HCT116 (cell line): ENCODE measurements at regions not wholly inside any gene's neighbourhood (a gene's known extent, or its start where the extent isn't known, plus 50 kb on each side); places are given as distances from the start of the nearest gene placed in this dataset.

Source experiments
- ATAC-seq: fragments of 200-7000 bp; cut with Tn5 transposase; 2 replicates; pipeline ENCODE4 v1.9.1; 2020; ENCODE audit warnings: mild to moderate bottlenecking, moderate library complexity
- BruUV-seq: library from RNA; stranded (reverse); fragments of 400-500 nt; replicated peaks from 2 replicates; lab custom pipeline; 2021; lab: Mats Ljungman, UMichigan
- CTCF ChIA-PET: fragments of 300-600 bp; sonication (Branson Sonifier 250); formaldehyde crosslinking; loops from one replicate; lab custom pipeline; 2021; ENCODE audit warnings: antibody characterized with exemption; lab: Charles Lee
- POLR2A ChIA-PET: fragments of 300-600, 350-600 bp; sonication (Branson Sonifier 250); formaldehyde crosslinking; loops from one replicate; lab custom pipeline; 2021; ENCODE audit warnings: antibody characterized with exemption; lab: Charles Lee
- RAD21 ChIA-PET, 2 experiments: fragments of 300-600 bp; sonication (Branson Sonifier 250); formaldehyde crosslinking; loops; one replicate each; lab custom pipeline; 2023; ENCODE audit warnings: low total read pairs in 2 of 2; ENCODE audit not compliant: uncharacterized antibody in 2 of 2, unreplicated experiment in 2 of 2, low non-redundant PET in 1 of 2; lab: Charles Lee
- DNase-seq: peaks from one replicate; pipeline ENCODE4 v3.0.0-alpha.2; 2010; ENCODE audit warnings: low read depth, low spot score
- H2AFZ ChIP-seq: fragments of 200-600 bp; shearing (Covaris generic), sonication (generic); 2 replicates; pipeline ENCODE4 v1.6.1; 2017; ENCODE audit warnings: low read depth, mixed run types, mixed read lengths, antibody characterized with exemption, low read length; ENCODE audit not compliant: poor library complexity, severe bottlenecking
- H3K27ac ChIP-seq: 2 replicates; pipeline ENCODE4 v1.5.1; 2012; ENCODE audit warnings: low read depth, low read length
- H3K27me3 ChIP-seq: fragments of 200-600 bp; sonication (generic); 2 replicates; pipeline ENCODE4 v1.6.1; 2016; ENCODE audit warnings: mixed run types, low read length, mixed read lengths; ENCODE audit not compliant: insufficient read depth
- H3K36me3 ChIP-seq, 2 experiments: fragments of 200-500 bp in 1 of 2; fragments of 200-600 bp in 1 of 2; sonication (Bioruptor generic) in 1 of 2; sonication (generic) in 1 of 2; 2 replicates each; pipeline versions ENCODE4 v1.5.1 to v1.6.1; 2014 to 2016; ENCODE audit warnings: low read length in 2 of 2, inconsistent platforms in 1 of 2, mixed read lengths in 1 of 2, mixed run types in 1 of 2; ENCODE audit not compliant: insufficient read depth in 2 of 2, control insufficient read depth in 1 of 2
- H3K4me1 ChIP-seq, 2 experiments: fragments of 200-600 bp in 1 of 2; sonication (generic) in 1 of 2; 2 replicates each; pipeline versions ENCODE4 v1.5.1 to v1.6.1; 2012 to 2017; ENCODE audit warnings: low read length in 2 of 2, inconsistent platforms in 1 of 2, mild to moderate bottlenecking in 1 of 2, mixed read lengths in 1 of 2, mixed run types in 1 of 2, moderate library complexity in 1 of 2; ENCODE audit not compliant: insufficient read depth in 2 of 2, control insufficient read depth in 1 of 2
- H3K4me2 ChIP-seq: fragments of 200-600 bp; sonication (generic); 2 replicates; pipeline ENCODE4 v1.6.1; 2017; ENCODE audit warnings: mixed run types, low read length, mixed read lengths
- H3K4me3 ChIP-seq, 2 experiments: fragments of 200-600 bp in 1 of 2; sonication (generic) in 1 of 2; replicated peaks in 1 of 2; 2 replicates each; pipeline ENCODE4 v1.5.1; 2011 to 2016; ENCODE audit warnings: low read length in 2 of 2, control low read depth in 1 of 2, low read depth in 1 of 2, mild to moderate bottlenecking in 1 of 2, mixed read lengths in 1 of 2, mixed run types in 1 of 2
- H3K79me2 ChIP-seq: fragments of 200-600 bp; sonication (generic); 2 replicates; pipeline ENCODE4 v1.6.1; 2017; ENCODE audit warnings: mild to moderate bottlenecking, mixed run types, low read length, moderate library complexity, mixed read lengths; ENCODE audit not compliant: insufficient read depth
- H3K9ac ChIP-seq: fragments of 200-600 bp; sonication (generic); 2 replicates; pipeline ENCODE4 v1.6.1; 2016; ENCODE audit warnings: low read length, mixed read lengths
- H3K9me2 ChIP-seq: fragments of 200-600 bp; sonication (generic), shearing (Covaris generic); 2 replicates; pipeline ENCODE4 v1.6.1; 2017; ENCODE audit warnings: mixed run types, mild to moderate bottlenecking, moderate library complexity; ENCODE audit not compliant: insufficient read depth
- H3K9me3 ChIP-seq, 2 experiments: fragments of 200-500 bp in 1 of 2; fragments of 200-600 bp in 1 of 2; sonication (Bioruptor generic) in 1 of 2; sonication (generic) in 1 of 2; 2 replicates each; pipeline ENCODE4 v1.6.1; 2014 to 2017; ENCODE audit warnings: low read length in 2 of 2, mixed read lengths in 2 of 2, inconsistent platforms in 1 of 2, low read depth in 1 of 2, mild to moderate bottlenecking in 1 of 2, mixed run types in 1 of 2, moderate library complexity in 1 of 2; ENCODE audit not compliant: control insufficient read depth in 1 of 2, insufficient read depth in 1 of 2
- H4K20me1 ChIP-seq: fragments of 200-600 bp; sonication (generic), shearing (Covaris generic); 2 replicates; pipeline ENCODE4 v1.6.1; 2017; ENCODE audit warnings: mixed run types, mild to moderate bottlenecking, moderate library complexity; ENCODE audit not compliant: insufficient read depth
- CBX3 ChIP-seq: IDR thresholded peaks from 2 replicates; pipeline ENCODE4 v1.6.1; 2012; ENCODE audit warnings: low read depth
- EGR1 ChIP-seq: IDR thresholded peaks from 2 replicates; pipeline ENCODE4 v1.6.1; 2012; ENCODE audit warnings: low read depth
- ELF1 ChIP-seq: IDR thresholded peaks from 2 replicates; pipeline ENCODE4 v1.6.1; 2012; ENCODE audit warnings: low read depth, borderline replicate concordance
- EZH2 ChIP-seq: fragments of 200-600 bp; sonication (generic); IDR thresholded peaks from 2 replicates; pipeline ENCODE4 v1.6.1; 2017; ENCODE audit warnings: antibody characterized with exemption, mixed run types
- EZH2phosphoT487 ChIP-seq: fragments of 200-600 bp; IDR thresholded peaks from 2 replicates; pipeline ENCODE4 v1.6.1; 2018; ENCODE audit warnings: antibody characterized with exemption, borderline replicate concordance
- FOSL1 ChIP-seq: IDR thresholded peaks from 2 replicates; pipeline ENCODE4 v1.6.1; 2012; ENCODE audit warnings: low read depth
- JUND ChIP-seq: IDR thresholded peaks from 2 replicates; pipeline ENCODE4 v1.6.1; 2012
- POLR2A ChIP-seq: IDR thresholded peaks from 2 replicates; pipeline ENCODE4 v1.7.0; 2011; ENCODE audit warnings: borderline replicate concordance; ENCODE audit not compliant: insufficient read depth, insufficient read length; ENCODE audit errors: extremely low read depth
- POLR2AphosphoS5 ChIP-seq: IDR thresholded peaks from 2 replicates; pipeline ENCODE4 v1.6.1; 2011; ENCODE audit warnings: mild to moderate bottlenecking, low read depth, low read length, moderate library complexity
- RAD21 ChIP-seq: IDR thresholded peaks from 2 replicates; pipeline ENCODE4 v1.6.1; 2012; ENCODE audit warnings: low read depth, mild to moderate bottlenecking
- SIN3A ChIP-seq: IDR thresholded peaks from 2 replicates; pipeline ENCODE4 v1.6.1; 2012; ENCODE audit warnings: low read depth
- SP1 ChIP-seq: IDR thresholded peaks from 2 replicates; pipeline ENCODE4 v1.6.1; 2012; ENCODE audit warnings: low read depth
- SRF ChIP-seq: IDR thresholded peaks from 2 replicates; pipeline ENCODE4 v1.6.1; 2012; ENCODE audit warnings: low read depth
- TCF7L2 ChIP-seq: IDR thresholded peaks from 2 replicates; pipeline ENCODE4 v1.7.0; 2011; ENCODE audit warnings: borderline replicate concordance, inconsistent platforms; ENCODE audit not compliant: insufficient read depth, insufficient read length; ENCODE audit errors: extremely low read depth
- YY1 ChIP-seq: IDR thresholded peaks from 2 replicates; pipeline ENCODE4 v1.6.1; 2011; ENCODE audit warnings: low read length, low read depth, moderate library complexity, mild to moderate bottlenecking; ENCODE audit not compliant: insufficient replicate concordance; ENCODE audit errors: extremely low read depth
- ZFX ChIP-seq: fragments of 450-650 bp; IDR thresholded peaks from 2 replicates; pipeline ENCODE4 v1.6.1; 2017
- ZNF274 ChIP-seq: fragments of 200-500 bp; sonication (Bioruptor generic); IDR thresholded peaks from 2 replicates; pipeline ENCODE4 v1.6.1; 2014; ENCODE audit warnings: mild to moderate bottlenecking, low read depth, low read length, inconsistent platforms
- intact Hi-C: fragments of 100-400 bp; cut with micrococcal nuclease; formaldehyde crosslinking; loops from 2 replicates; pipeline ENCODE4 v1.10.0; 2022
- TF ChIP-seq, protein P1 (sequence below): IDR thresholded peaks from 2 replicates; pipeline ENCODE4 v1.6.1; 2012; ENCODE audit warnings: low read depth

DNA sequence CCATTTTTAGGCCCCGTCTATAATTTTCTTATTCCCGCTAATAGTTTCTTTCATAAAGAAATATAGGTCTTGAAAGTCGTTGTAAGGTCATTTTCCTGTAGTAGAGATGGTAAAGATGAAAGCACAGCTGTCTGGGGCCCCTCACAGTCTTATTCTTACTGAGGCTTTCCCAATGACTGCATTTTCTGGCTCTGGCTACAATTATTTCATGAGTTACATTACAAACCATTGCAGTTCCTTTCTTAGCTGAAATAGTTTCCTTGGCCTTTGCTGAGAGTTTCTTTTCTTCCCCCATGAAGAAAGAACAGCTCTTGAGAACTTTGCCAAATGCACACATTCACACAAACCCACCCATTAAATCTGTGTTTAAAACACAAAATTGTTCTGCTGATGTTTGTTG is 113.0 kb downstream of the DYRK2 start:
- Histone ChIP-seq H3K27ac (no peak overlapping the region), H3K4me2 (no peak overlapping the region), H3K79me2 (no peaks in the 10 kb centered on the region), H3K4me1 (peaks cover 0 to 8% of the 10 kb centered on the region in 2 experiments; a peak in 2 of 4 replicates), H3K9ac (no peak overlapping the region), H3K4me3 (no peak overlapping the region), H3K27me3 (no peaks in the 10 kb centered on the region), H2AFZ (no peak overlapping the region), H3K9me2 (no peaks in the 10 kb centered on the region), H4K20me1 (no peaks in the 10 kb centered on the region), H3K36me3 (no peaks in the 10 kb centered on the region)
- intact Hi-C loops, result no loop called here
- ChIA-PET POLR2A (no interaction called here), CTCF (no interaction called here), RAD21 (no interaction called here)
- DNase-seq (no peak), ATAC-seq (no peak)
- no TSS peak for BruUV-seq
- TF ChIP-seq POLR2AphosphoS5, result no peak
- no peak for TF ChIP-seq SIN3A
- no peak for TF ChIP-seq POLR2A
- TF ChIP-seq, all 23 proteins: peak for 0
- no peaks in the 10 kb centered on the region for H3K9me3 ChIP-seq

DNA sequence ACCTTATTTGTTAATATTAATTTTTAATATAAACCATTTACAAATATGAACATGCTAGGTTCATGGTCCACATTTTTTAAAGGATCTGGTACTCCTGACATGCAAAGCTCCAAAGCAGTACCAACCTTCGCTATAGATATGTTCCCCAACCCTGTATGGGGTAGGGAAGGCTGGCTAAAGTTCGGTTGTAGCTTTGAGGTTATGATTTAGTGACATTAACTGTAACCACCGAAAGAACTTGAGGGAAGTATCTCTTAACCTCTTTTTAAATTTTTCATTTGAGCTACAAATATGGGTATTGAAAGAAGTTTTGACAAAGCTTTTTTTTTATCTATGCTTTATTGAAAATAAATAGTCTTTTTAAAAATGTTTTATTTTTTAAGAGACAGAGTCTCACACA is 115.5 kb downstream of the DYRK2 start:
- Histone ChIP-seq H3K27me3 (no peaks in the 10 kb centered on the region), H3K9me2 (no peaks in the 10 kb centered on the region), H3K9me3 (no peaks in the 10 kb centered on the region), H4K20me1 (no peaks in the 10 kb centered on the region), H3K9ac (no peak overlapping the region), H3K27ac (no peak overlapping the region), H3K79me2 (no peaks in the 10 kb centered on the region), H3K4me1 (peaks cover 0 to 9% of the 10 kb centered on the region in 2 experiments; a peak in 2 of 4 replicates), H2AFZ (no peak overlapping the region), H3K4me2 (no peak overlapping the region), H3K36me3 (no peaks in the 10 kb centered on the region)
- RAD21 ChIA-PET, result no interaction called here
- ATAC-seq, result no peak
- no TSS peak for BruUV-seq
- intact Hi-C loops, result no loop called here
- POLR2A ChIA-PET, result interaction anchor here (0.7 kb wide), 1 partner anchor 9 kb away, joined by 3 read pairs; no protein-coding TSS in a partner anchor
- TF ChIP-seq SP1 (no peak), EGR1 (no peak), EZH2 (no peak), ZFX (no peak), JUND (no peak), YY1 (no peak), ZNF274 (no peak), FOSL1 (no peak), RAD21 (no peak), SRF (no peak), EZH2phosphoT487 (no peak), ELF1 (no peak), TCF7L2 (no peak), POLR2AphosphoS5 (no peak), CBX3 (no peak)
- TF ChIP-seq, protein P1, sequence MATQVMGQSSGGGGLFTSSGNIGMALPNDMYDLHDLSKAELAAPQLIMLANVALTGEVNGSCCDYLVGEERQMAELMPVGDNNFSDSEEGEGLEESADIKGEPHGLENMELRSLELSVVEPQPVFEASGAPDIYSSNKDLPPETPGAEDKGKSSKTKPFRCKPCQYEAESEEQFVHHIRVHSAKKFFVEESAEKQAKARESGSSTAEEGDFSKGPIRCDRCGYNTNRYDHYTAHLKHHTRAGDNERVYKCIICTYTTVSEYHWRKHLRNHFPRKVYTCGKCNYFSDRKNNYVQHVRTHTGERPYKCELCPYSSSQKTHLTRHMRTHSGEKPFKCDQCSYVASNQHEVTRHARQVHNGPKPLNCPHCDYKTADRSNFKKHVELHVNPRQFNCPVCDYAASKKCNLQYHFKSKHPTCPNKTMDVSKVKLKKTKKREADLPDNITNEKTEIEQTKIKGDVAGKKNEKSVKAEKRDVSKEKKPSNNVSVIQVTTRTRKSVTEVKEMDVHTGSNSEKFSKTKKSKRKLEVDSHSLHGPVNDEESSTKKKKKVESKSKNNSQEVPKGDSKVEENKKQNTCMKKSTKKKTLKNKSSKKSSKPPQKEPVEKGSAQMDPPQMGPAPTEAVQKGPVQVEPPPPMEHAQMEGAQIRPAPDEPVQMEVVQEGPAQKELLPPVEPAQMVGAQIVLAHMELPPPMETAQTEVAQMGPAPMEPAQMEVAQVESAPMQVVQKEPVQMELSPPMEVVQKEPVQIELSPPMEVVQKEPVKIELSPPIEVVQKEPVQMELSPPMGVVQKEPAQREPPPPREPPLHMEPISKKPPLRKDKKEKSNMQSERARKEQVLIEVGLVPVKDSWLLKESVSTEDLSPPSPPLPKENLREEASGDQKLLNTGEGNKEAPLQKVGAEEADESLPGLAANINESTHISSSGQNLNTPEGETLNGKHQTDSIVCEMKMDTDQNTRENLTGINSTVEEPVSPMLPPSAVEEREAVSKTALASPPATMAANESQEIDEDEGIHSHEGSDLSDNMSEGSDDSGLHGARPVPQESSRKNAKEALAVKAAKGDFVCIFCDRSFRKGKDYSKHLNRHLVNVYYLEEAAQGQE, result no peak
- TF ChIP-seq, all 23 proteins: peak for 0
- no peak overlapping the region for H3K4me3 ChIP-seq
- CTCF ChIA-PET, result no interaction called here
- no peak for DNase-seq
